SU-DHL-6 (cell line): ENCODE measurements at regions not wholly inside any gene's neighbourhood (a gene's known extent, or its start where the extent isn't known, plus 50 kb on each side); places are given as distances from the start of the nearest gene placed in this dataset.

Source experiments
- EZH2phosphoT487 ChIP-seq: fragments of 200-600 bp; sonication (generic), shearing (Covaris generic); conservative IDR thresholded peaks from 2 replicates; pipeline ENCODE4 v1.6.1; 2018; ENCODE audit warnings: mild to moderate bottlenecking, antibody characterized with exemption, low read length, moderate library complexity, mixed read lengths
- TF ChIP-seq, protein P1 (sequence below): fragments of 200-600 bp; sonication (generic); IDR thresholded peaks from one replicate; pipeline ENCODE4 v1.5.1; 2017; ENCODE audit warnings: antibody characterized with exemption, mild to moderate bottlenecking, low read length, moderate library complexity; ENCODE audit not compliant: insufficient read depth, poor library complexity, severe bottlenecking

DNA sequence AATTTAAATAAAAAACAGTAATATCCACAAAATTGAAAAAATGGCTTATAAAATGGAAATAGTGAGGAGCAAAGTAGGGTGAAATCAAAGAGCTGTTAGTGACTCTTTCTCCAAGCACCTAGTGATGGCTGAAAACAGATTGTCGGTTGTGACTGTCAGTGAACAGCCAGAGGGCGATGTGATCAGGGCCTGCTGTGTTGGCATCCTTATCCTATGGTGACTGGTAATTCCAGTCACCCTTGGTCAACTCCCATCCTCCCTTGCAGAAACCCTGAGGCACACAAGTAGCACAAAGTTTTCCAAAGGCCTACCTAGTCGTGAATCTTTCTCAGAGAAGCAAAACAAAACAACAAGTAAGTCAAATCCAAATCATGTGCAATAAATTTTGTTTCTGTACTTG, 599.8 kb upstream of the CXADR start:
- TF ChIP-seq, protein P1, sequence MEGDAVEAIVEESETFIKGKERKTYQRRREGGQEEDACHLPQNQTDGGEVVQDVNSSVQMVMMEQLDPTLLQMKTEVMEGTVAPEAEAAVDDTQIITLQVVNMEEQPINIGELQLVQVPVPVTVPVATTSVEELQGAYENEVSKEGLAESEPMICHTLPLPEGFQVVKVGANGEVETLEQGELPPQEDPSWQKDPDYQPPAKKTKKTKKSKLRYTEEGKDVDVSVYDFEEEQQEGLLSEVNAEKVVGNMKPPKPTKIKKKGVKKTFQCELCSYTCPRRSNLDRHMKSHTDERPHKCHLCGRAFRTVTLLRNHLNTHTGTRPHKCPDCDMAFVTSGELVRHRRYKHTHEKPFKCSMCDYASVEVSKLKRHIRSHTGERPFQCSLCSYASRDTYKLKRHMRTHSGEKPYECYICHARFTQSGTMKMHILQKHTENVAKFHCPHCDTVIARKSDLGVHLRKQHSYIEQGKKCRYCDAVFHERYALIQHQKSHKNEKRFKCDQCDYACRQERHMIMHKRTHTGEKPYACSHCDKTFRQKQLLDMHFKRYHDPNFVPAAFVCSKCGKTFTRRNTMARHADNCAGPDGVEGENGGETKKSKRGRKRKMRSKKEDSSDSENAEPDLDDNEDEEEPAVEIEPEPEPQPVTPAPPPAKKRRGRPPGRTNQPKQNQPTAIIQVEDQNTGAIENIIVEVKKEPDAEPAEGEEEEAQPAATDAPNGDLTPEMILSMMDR = no peak
- no peak for TF ChIP-seq EZH2phosphoT487
